Esophagus muscularis mucosa (tissue), 4 donors: ENCODE measurements at regions not wholly inside any gene's neighbourhood (a gene's known extent, or its start where the extent isn't known, plus 50 kb on each side); places are given as distances from the start of the nearest gene placed in this dataset.

ENCODE experiments used
- DNase-seq: peaks from one replicate; pipeline ENCODE4 v3.0.0-alpha.2; 2017; ENCODE audit errors: extremely low spot score
- H3K27ac ChIP-seq, 4 donors: fragments of 200-600 bp; sonication (generic); replicated peaks in 1 of 4; 1 replicate in 3 of 4; 2 replicates in 1 of 4; pipeline ENCODE4 v1.5.1; 2016 to 2019; ENCODE audit warnings: mild to moderate bottlenecking in 1 of 4
- H3K27me3 ChIP-seq, 4 donors: fragments of 200-600 bp; sonication (generic); one replicate each; pipeline versions ENCODE4 v1.5.1 to v1.6.0; 2016 to 2019
- H3K36me3 ChIP-seq, 4 donors: fragments of 200-600 bp; sonication (generic); one replicate each; pipeline ENCODE4 v1.5.1; 2016 to 2019
- H3K4me1 ChIP-seq, 4 donors: fragments of 200-600 bp; sonication (generic); one replicate each; pipeline ENCODE4 v1.5.1; 2016 to 2019
- H3K4me3 ChIP-seq, 4 donors: fragments of 200-600 bp; sonication (generic); 1 replicate in 2 of 4; 2 replicates in 2 of 4; pipeline ENCODE4 v1.5.1; 2016 to 2019; ENCODE audit warnings: mild to moderate bottlenecking in 4 of 4, moderate library complexity in 1 of 4
- H3K9me3 ChIP-seq, 4 donors: fragments of 200-600 bp; sonication (generic); 1 replicate in 3 of 4; 2 replicates in 1 of 4; pipeline ENCODE4 v1.5.1; 2016 to 2019
- EP300 ChIP-seq: sonication (generic); formaldehyde crosslinking; IDR thresholded peaks from one replicate; pipeline ENCODE4 v1.6.1; 2017; ENCODE audit warnings: antibody characterized with exemption
- POLR2A ChIP-seq: fragments of 450-650 bp; IDR thresholded peaks from one replicate; pipeline ENCODE4 v1.6.1; 2017; ENCODE audit warnings: antibody characterized with exemption, moderate library complexity, mild to moderate bottlenecking, low read depth
- POLR2AphosphoS5 ChIP-seq, 2 donors: sonication (generic); formaldehyde crosslinking; IDR thresholded peaks; one replicate each; pipeline ENCODE4 v1.6.1; 2017; ENCODE audit warnings: antibody characterized with exemption in 2 of 2
- WGBS: methylation state at CpG from one replicate; pipeline ENCODE4 v1.1.5; 2018; 5-methylcytosine and 5-hydroxymethylcytosine counted together
- intact Hi-C: fragments of 100-400 bp; cut with DNase I; formaldehyde crosslinking; loops from one replicate; pipeline ENCODE4 v1.15.1; 2023
- TF ChIP-seq, protein P1 (sequence below), 3 experiments: fragments of 200-600 bp in 2 of 3; fragments of 450-650 bp in 1 of 3; sonication (generic) in 2 of 3; IDR thresholded peaks; one replicate each; pipeline ENCODE4 v1.5.1; 2017 to 2019; ENCODE audit warnings: antibody characterized with exemption in 3 of 3, mild to moderate bottlenecking in 2 of 3, moderate library complexity in 1 of 3

DNA sequence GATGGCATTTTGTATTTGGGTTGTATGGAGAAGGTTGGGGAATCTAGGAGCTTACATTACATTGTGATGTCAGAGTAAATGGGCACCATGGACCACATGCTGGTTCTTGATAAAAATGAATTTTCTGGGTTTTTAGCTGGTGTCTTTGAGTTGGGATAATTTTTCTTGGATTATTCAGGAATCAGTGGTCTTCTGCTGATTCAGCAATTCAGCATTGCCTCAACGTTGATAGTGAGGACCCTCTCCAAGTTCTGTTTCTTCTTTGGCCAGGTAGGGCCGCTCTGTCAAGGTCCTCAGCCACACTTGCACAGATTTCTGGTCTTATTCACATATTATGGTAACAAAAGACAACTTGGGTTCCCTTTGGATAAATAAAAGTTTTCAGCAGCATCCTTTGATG lies 312.0 kb upstream of the TPK1 start:
- WGBS, result 80% methylated on average over 2 of the region's 2 CpGs
- Histone ChIP-seq H3K4me3 (no peak overlapping the region), H3K27ac (no peak overlapping the region), H3K27me3 (peaks cover 0 to 11% (median 2%) of the 10 kb centered on the region in 4 donors), H3K9me3 (no peaks in the 10 kb centered on the region), H3K36me3 (no peaks in the 10 kb centered on the region), H3K4me1 (no peaks in the 10 kb centered on the region)
- intact Hi-C loops, result no loop called here
- TF ChIP-seq, protein P1, sequence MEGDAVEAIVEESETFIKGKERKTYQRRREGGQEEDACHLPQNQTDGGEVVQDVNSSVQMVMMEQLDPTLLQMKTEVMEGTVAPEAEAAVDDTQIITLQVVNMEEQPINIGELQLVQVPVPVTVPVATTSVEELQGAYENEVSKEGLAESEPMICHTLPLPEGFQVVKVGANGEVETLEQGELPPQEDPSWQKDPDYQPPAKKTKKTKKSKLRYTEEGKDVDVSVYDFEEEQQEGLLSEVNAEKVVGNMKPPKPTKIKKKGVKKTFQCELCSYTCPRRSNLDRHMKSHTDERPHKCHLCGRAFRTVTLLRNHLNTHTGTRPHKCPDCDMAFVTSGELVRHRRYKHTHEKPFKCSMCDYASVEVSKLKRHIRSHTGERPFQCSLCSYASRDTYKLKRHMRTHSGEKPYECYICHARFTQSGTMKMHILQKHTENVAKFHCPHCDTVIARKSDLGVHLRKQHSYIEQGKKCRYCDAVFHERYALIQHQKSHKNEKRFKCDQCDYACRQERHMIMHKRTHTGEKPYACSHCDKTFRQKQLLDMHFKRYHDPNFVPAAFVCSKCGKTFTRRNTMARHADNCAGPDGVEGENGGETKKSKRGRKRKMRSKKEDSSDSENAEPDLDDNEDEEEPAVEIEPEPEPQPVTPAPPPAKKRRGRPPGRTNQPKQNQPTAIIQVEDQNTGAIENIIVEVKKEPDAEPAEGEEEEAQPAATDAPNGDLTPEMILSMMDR (IDR thresholded peaks at IDR 0.05), result no peak
- TF ChIP-seq EP300 (no peak), POLR2A (no peak), POLR2AphosphoS5 (IDR thresholded peaks at IDR 0.05) (no peak)
- DNase-seq, result no peak

DNA sequence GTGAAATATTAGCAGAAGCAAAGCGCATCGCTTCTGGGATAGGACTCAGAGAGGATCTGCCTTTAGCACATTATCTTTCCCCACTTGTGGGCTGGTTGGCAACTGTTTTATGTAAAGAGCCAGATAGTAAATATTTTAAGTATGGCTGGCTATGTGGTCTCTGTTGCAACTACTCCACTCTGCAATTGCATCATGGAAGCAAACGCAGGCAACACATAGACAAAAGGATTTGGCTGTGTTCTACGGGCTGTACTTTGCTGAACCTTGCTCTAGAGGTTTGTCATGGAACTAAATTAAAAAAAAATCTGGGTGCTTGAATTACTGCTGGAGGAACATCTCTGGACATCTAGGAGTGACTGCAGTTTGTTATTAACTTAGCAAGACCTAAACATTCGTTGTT lies 307.8 kb upstream of the TPK1 start:
- 81% methylated on average over 5 of the region's 5 CpGs for WGBS
- no peak for DNase-seq
- Histone ChIP-seq H3K4me1 (no peaks in the 10 kb centered on the region), H3K36me3 (no peaks in the 10 kb centered on the region), H3K9me3 (no peaks in the 10 kb centered on the region), H3K4me3 (no peak overlapping the region), H3K27me3 (peaks cover 0 to 5% (median 0%) of the 10 kb centered on the region in 4 donors), H3K27ac (no peak overlapping the region)
- intact Hi-C loops, result no loop called here
- TF ChIP-seq POLR2AphosphoS5 (IDR thresholded peaks at IDR 0.05) (no peak), EP300 (no peak), POLR2A (no peak)
- TF ChIP-seq, protein P1 (IDR thresholded peaks at IDR 0.05), result no peak

DNA sequence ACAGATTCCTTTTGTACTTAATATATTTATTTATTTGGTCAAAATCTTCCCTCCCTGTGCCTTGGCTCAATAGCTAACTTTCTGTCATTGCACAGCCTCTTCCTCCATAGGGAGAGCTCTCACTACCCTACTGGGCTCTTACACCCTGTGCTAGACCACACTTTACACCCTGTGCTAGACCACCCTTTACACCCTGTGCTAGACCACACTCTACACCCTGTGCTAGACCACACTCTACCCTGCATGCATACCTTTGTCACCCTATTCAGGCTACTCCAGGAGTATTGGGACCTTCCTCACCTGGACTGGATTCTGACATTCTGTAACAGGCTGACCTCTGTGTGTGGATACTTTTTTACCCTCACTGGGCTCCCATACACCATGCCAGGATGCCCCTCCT lies 298.5 kb upstream of the TPK1 start:
- no peaks in the 10 kb centered on the region for H3K4me1 ChIP-seq
- H3K4me3 ChIP-seq, result no peak overlapping the region
- H3K9me3 ChIP-seq, result no peaks in the 10 kb centered on the region
- DNase-seq, result no peak
- no peaks in the 10 kb centered on the region for H3K36me3 ChIP-seq
- no peaks in the 10 kb centered on the region for H3K27me3 ChIP-seq
- no peak overlapping the region for H3K27ac ChIP-seq
- no peak for TF ChIP-seq POLR2A
- TF ChIP-seq, protein P1 (IDR thresholded peaks at IDR 0.05), result no peak
- no peak for TF ChIP-seq EP300
- no peak for TF ChIP-seq POLR2AphosphoS5 (IDR thresholded peaks at IDR 0.05)
- intact Hi-C loops, result no loop called here

DNA sequence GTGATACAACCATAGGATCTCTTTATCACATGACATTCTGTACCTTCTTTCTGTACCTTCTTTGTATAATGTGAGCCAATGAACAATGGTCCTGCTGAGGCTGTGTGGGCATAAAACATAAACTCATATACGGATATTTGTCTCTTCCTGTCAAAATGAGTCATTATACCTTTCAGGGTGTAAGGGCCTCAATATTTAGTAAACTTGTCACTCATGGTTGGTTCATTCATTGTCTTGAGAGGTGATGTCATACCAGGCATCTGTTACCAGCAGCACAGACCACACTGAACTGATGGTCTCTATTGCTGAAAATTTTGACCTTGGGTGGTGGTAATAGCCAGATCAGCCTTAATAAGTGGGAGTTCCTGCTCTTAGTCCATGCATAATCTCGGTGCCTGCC lies 287.6 kb upstream of the TPK1 start:
- no peaks in the 10 kb centered on the region for H3K27me3 ChIP-seq
- no peak overlapping the region for H3K4me3 ChIP-seq
- intact Hi-C loops, result no loop called here
- 66% methylated on average over 2 of the region's 2 CpGs for WGBS
- H3K9me3 ChIP-seq, result no peaks in the 10 kb centered on the region
- no peak for DNase-seq
- H3K36me3 ChIP-seq, result no peaks in the 10 kb centered on the region
- no peaks in the 10 kb centered on the region for H3K4me1 ChIP-seq
- no peak for TF ChIP-seq EP300
- TF ChIP-seq POLR2AphosphoS5 (IDR thresholded peaks at IDR 0.05), result no peak
- TF ChIP-seq, protein P1 (IDR thresholded peaks at IDR 0.05), result no peak
- no peak for TF ChIP-seq POLR2A
- H3K27ac ChIP-seq, result no peak overlapping the region

DNA sequence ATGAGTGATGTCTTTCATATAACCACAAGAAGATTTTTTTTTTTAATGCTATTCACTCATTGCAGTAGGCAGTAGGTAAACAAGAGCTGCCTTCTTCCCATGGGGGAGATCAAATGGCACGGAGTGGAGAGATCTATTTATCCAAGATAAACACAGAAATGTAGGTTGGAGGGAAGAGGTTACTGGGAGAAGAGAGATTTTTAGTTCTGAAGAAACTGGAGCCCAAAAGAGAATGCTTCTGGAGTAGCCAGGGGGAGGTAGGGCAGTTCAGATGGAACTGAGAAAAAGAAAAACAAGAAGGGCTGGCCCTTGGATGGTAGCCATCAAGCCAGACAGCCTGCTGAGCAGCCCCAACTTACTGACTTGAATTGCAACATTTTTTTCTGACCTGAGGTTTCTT lies 270.1 kb upstream of the TPK1 start:
- Histone ChIP-seq H3K36me3 (no peaks in the 10 kb centered on the region), H3K4me1 (no peaks in the 10 kb centered on the region), H3K27ac (no peak overlapping the region), H3K27me3 (no peaks in the 10 kb centered on the region), H3K4me3 (no peak overlapping the region), H3K9me3 (no peaks in the 10 kb centered on the region)
- TF ChIP-seq POLR2AphosphoS5 (IDR thresholded peaks at IDR 0.05) (no peak), POLR2A (no peak), EP300 (no peak)
- TF ChIP-seq, protein P1 (IDR thresholded peaks at IDR 0.05), result no peak
- intact Hi-C loops, result no loop called here
- no peak for DNase-seq
- WGBS, result 18% methylated on average over 1 of the region's 1 CpG
